HAP-1 (cell line): ENCODE measurements at regions not wholly inside any gene's neighbourhood (a gene's known extent, or its start where the extent isn't known, plus 50 kb on each side); places are given as distances from the start of the nearest gene placed in this dataset.
"Not testable (repeated sequence)": the region's sequence is repeated elsewhere in the genome, so short reads cannot be mapped to it uniquely, and the experiment has no call there.

Source experiments
- DNase-seq, 2 experiments: peaks; one replicate each; pipeline ENCODE4 v3.0.0-alpha.2; 2016 to 2020; ENCODE audit warnings: low spot score in 2 of 2
- H3K27me3 ChIP-seq: fragments of 250-450 bp; sonication (Bioruptor Pico); 2 replicates; pipeline ENCODE4 v1.5.1; 2020; ENCODE audit warnings: low read depth, mild to moderate bottlenecking, moderate library complexity
- H3K36me3 ChIP-seq: fragments of 250-450 bp; sonication (Bioruptor Pico); replicated peaks from 2 replicates; pipeline ENCODE4 v1.5.1; 2020; ENCODE audit warnings: mild to moderate bottlenecking
- H3K4me1 ChIP-seq: fragments of 250-450 bp; sonication (Bioruptor Pico); 2 replicates; pipeline ENCODE4 v1.5.1; 2020; ENCODE audit warnings: mild to moderate bottlenecking
- H3K4me3 ChIP-seq: fragments of 250-450 bp; sonication (Bioruptor Pico); 2 replicates; pipeline ENCODE4 v1.5.1; 2020; ENCODE audit warnings: mild to moderate bottlenecking, moderate library complexity
- H3K9me3 ChIP-seq: fragments of 250-450 bp; sonication (Bioruptor Pico); 2 replicates; pipeline ENCODE4 v1.5.1; 2020; ENCODE audit warnings: mild to moderate bottlenecking, moderate library complexity
- in situ Hi-C: fragments of 300-500 bp; cut with MboI; formaldehyde crosslinking; loops from 3 replicates; pipeline ENCODE4 v1.14.3; 2020; ENCODE audit warnings: low sequenced_read_pairs, inconsistent platforms, mixed read lengths

GRCh38 chr22:25335276-25335675 is 115.8 kb downstream of the CRYBB2 start:
- H3K4me3 ChIP-seq, H3K36me3 ChIP-seq, H3K27me3 ChIP-seq, H3K4me1 ChIP-seq, DNase-seq, H3K9me3 ChIP-seq, in situ Hi-C loops: not testable (repeated sequence)

- in situ Hi-C loops, H3K4me3 ChIP-seq, H3K9me3 ChIP-seq, H3K4me1 ChIP-seq, H3K27me3 ChIP-seq, H3K36me3 ChIP-seq, DNase-seq: not testable (repeated sequence)
These were observed 121.1 kb downstream of the CRYBB2 start for GRCh38 chr22:25340536-25340935.

- H3K4me1 ChIP-seq, H3K4me3 ChIP-seq, DNase-seq, H3K9me3 ChIP-seq, in situ Hi-C loops, H3K27me3 ChIP-seq, H3K36me3 ChIP-seq: not testable (repeated sequence)
These were observed 124.9 kb downstream of the CRYBB2 start for GRCh38 chr22:25344366-25344765.

- peaks cover 17% of the 10 kb centered on the region for H3K36me3 ChIP-seq
- DNase-seq: no peak
- H3K9me3 ChIP-seq: no peaks in the 10 kb centered on the region
- in situ Hi-C loops: no loop called here
- H3K4me3 ChIP-seq: no peak overlapping the region
- no peaks in the 10 kb centered on the region for H3K4me1 ChIP-seq
- no peaks in the 10 kb centered on the region for H3K27me3 ChIP-seq
These were observed 127.7 kb downstream of the CRYBB2 start for GRCh38 chr22:25346859-25347751.

- Histone ChIP-seq H3K4me1 (no peaks in the 10 kb centered on the region), H3K36me3 (peaks cover 21% of the 10 kb centered on the region), H3K27me3 (no peaks in the 10 kb centered on the region), H3K4me3 (no peak overlapping the region), H3K9me3 (no peaks in the 10 kb centered on the region)
- in situ Hi-C loops: no loop called here
- DNase-seq: no peak
These were observed 128.3 kb downstream of the CRYBB2 start for GRCh38 chr22:25347752-25348102.

GRCh38 chr22:25348391-25348790 is 129.0 kb downstream of the CRYBB2 start:
- DNase-seq: no peak
- H3K4me1 ChIP-seq: no peaks in the 10 kb centered on the region
- no peaks in the 10 kb centered on the region for H3K9me3 ChIP-seq
- H3K27me3 ChIP-seq: no peaks in the 10 kb centered on the region
- no peak overlapping the region for H3K4me3 ChIP-seq
- in situ Hi-C loops: no loop called here
- peaks cover 21% of the 10 kb centered on the region for H3K36me3 ChIP-seq

- in situ Hi-C loops: not testable (repeated sequence)
These were observed 129.6 kb downstream of the CRYBB2 start for GRCh38 chr22:25348996-25349395.

GRCh38 chr22:25350551-25350971 is 131.1 kb downstream of the CRYBB2 start:
- H3K4me1 ChIP-seq: no peaks in the 10 kb centered on the region
- no peak overlapping the region for H3K4me3 ChIP-seq
- H3K27me3 ChIP-seq: no peaks in the 10 kb centered on the region
- DNase-seq: peak in 1 of 2 experiments; percentile 4
- no peaks in the 10 kb centered on the region for H3K9me3 ChIP-seq
- peaks cover 21% of the 10 kb centered on the region for H3K36me3 ChIP-seq
- in situ Hi-C loops: no loop called here

More at GRCh38 chr22:25348996-25349395, 129.6 kb downstream of the CRYBB2 start:
- H3K27me3 ChIP-seq, H3K9me3 ChIP-seq, H3K4me3 ChIP-seq, H3K4me1 ChIP-seq, DNase-seq: not testable (repeated sequence)
- peaks cover 21% of the 10 kb centered on the region for H3K36me3 ChIP-seq

GRCh38 chr22:25351631-25352293 is 132.3 kb downstream of the CRYBB2 start:
- in situ Hi-C loops: no loop called here
- no peaks in the 10 kb centered on the region for H3K4me1 ChIP-seq
- H3K4me3 ChIP-seq: no peak overlapping the region
- H3K36me3 ChIP-seq: peaks cover 21% of the 10 kb centered on the region
- H3K27me3 ChIP-seq: no peaks in the 10 kb centered on the region
- no peaks in the 10 kb centered on the region for H3K9me3 ChIP-seq
- peak in 1 of 2 experiments; percentile 2 for DNase-seq

- no peaks in the 10 kb centered on the region for H3K9me3 ChIP-seq
- in situ Hi-C loops: no loop called here
- no peaks in the 10 kb centered on the region for H3K4me1 ChIP-seq
- no peak for DNase-seq
- H3K36me3 ChIP-seq: peaks cover 27% of the 10 kb centered on the region
- no peaks in the 10 kb centered on the region for H3K27me3 ChIP-seq
- no peak overlapping the region for H3K4me3 ChIP-seq
These were observed 132.8 kb downstream of the CRYBB2 start for GRCh38 chr22:25352294-25352680.

- Histone ChIP-seq H3K9me3 (no peaks in the 10 kb centered on the region), H3K4me1 (no peaks in the 10 kb centered on the region), H3K27me3 (no peaks in the 10 kb centered on the region), H3K36me3 (peaks cover 24% of the 10 kb centered on the region), H3K4me3 (no peak overlapping the region)
- in situ Hi-C loops: no loop called here
- DNase-seq: no peak
These were observed 134.3 kb downstream of the CRYBB2 start for GRCh38 chr22:25353516-25354445.

- no peak for DNase-seq
- Histone ChIP-seq H3K36me3 (peaks cover 26% of the 10 kb centered on the region), H3K4me1 (no peaks in the 10 kb centered on the region), H3K9me3 (no peaks in the 10 kb centered on the region), H3K27me3 (no peaks in the 10 kb centered on the region), H3K4me3 (no peak overlapping the region)
- in situ Hi-C loops: no loop called here
These were observed 135.0 kb downstream of the CRYBB2 start for GRCh38 chr22:25354456-25354855.

- in situ Hi-C loops: no loop called here
- no peaks in the 10 kb centered on the region for H3K27me3 ChIP-seq
- no peaks in the 10 kb centered on the region for H3K4me1 ChIP-seq
- no peak overlapping the region for H3K4me3 ChIP-seq
- H3K9me3 ChIP-seq: no peaks in the 10 kb centered on the region
- H3K36me3 ChIP-seq: peaks cover 20% of the 10 kb centered on the region
- DNase-seq: no peak
These were observed 137.7 kb downstream of the CRYBB2 start for GRCh38 chr22:25357132-25357455.
